Middle frontal gyrus (tissue), 1 donor: ENCODE measurements at regions not wholly inside any gene's neighbourhood (a gene's known extent, or its start where the extent isn't known, plus 50 kb on each side); places are given as distances from the start of the nearest gene placed in this dataset.

Experiments used
- DNase-seq: peaks from one replicate; pipeline ENCODE4 v3.0.0-alpha.2; 2015; ENCODE audit warnings: low spot score; ENCODE audit errors: extremely low spot score

- DNase-seq = no peak
Measured at GRCh38 chr3:106797461-106797860, 579.8 kb upstream of the CCDC54 start.

- no peak for DNase-seq
Measured at GRCh38 chr3:106805625-106806024, 571.6 kb upstream of the CCDC54 start.

DNA sequence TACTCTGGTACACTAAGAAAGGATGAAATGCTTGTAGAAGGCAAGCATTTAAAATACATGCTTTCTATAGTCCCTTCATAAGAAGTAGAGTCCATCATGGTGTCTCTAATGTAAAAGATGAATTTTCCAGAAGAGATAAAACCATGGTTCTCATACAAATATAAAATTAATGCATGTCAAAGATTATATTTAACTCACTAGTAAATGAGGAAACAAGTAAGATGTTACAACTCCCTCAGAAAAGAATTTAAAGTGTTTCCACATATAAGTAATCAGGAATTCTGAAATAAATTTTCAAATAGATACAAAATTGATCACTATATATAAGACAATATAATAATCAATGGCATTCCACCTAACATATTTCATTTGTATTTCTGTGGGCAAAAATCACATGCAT, 570.3 kb upstream of the CCDC54 start:
- no peak for DNase-seq

DNA sequence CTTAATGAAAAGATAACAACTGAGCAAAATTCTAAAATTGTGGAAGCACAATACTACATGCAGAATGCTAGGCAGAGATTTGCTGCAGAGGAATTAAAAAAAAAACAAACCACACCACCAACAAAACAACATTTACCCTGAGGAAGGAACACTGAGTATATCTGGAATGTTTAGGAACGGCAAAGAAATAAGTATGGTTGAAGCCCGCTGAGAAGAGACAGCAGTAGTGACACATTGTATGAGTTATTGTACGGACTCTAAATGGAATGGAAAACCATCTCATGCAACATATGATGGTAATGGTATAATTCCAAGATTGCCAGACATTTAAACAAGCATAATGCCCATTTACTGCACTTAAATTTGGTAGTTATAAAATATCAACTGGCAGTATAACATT, 568.2 kb upstream of the CCDC54 start:
- DNase-seq = no peak

DNA sequence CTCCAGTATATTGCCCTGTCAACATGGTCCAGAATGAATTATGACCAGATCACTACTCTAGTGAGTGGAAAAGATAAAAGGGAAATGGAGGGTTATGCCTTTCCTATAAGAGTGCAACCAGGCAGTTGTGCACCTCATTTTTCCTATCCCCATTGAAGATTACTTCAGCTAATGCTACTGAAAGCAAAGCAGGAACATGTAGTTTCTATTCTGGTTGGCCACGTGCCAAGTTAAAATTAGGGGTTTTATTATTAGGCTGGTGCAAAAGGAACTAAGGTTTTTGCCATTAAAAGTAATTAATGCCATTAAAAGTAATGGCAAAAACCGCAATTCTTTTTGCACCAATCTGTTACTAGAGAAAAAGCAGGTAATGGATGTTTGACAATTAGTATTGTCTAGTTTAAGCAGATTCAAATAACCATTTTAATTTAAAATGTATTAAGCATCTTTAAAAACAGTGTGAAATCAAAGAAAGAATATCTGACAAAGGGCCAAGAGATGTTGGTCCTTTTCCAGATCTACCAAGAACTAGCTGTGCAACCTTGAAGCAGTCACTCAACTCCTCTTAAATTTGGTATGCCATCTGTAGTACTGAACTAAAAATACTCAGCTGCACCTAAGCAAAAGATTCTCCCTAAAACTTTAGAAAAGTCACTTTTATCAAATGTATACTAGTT, 567.5 kb upstream of the CCDC54 start:
- no peak for DNase-seq

- DNase-seq = no peak
Measured at GRCh38 chr3:106810300-106810875, 566.9 kb upstream of the CCDC54 start.

DNA sequence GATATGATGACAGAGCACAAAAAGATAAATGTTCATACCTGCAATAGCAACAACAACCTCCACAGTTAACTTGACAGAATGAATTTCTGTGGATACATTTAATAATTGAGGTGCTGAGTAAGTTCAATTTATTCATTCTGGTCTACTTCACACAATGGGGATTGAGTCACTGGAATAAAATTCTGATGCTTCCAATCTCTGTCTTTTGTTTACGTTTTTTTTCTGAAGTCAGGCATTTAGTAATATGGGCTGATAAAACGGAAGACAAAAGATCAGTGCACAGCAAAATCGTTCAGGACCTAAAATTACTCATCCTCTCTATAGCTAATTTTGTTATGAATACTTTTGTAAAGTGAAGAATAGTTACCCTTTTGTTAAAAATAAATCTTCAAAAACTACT, 565.9 kb upstream of the CCDC54 start:
- DNase-seq = no peak

DNA sequence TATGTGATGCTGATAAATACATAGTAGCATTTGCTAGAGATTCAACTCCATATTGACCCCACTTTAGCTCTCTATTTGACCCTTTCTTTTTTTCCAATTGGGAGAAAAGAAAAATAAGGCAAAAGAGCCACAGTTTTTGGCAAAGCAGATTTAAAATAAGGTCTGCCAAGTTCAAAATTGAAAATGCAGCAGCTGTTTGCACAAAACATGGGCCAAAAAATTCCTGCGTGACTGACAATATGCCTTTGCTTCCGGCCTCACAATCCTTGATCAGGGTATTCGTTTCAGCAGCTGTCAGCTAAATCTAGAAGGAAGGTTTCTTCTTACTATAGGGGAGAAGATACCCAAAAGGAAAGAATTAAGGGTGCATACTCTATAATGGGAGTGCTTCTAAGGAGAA, 563.5 kb upstream of the CCDC54 start:
- no peak for DNase-seq

DNA sequence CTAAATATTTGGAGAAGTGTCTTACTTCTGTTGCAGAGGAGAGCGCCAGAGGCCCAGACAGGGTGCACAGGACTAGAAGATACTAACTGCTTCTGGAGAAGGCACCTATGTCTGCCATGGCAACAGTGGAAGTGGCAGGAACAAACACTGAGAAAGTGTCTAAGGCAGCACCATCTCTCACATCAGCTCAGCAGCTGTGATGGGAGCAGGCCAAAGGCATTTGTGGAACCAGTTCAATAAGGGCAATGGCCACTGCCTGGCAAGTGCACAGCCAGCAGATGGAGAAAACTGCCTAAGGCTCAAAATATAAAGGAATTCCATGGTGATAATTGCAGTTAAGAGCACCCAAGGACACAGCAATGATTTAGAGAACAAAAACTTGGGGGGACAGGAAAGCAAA, 563.0 kb upstream of the CCDC54 start:
- DNase-seq = no peak

GRCh38 chr3:106816838-106817237, 560.4 kb upstream of the CCDC54 start:
- no peak for DNase-seq

GRCh38 chr3:106817706-106818105, 559.5 kb upstream of the CCDC54 start:
- no peak for DNase-seq

- no peak for DNase-seq
Measured at GRCh38 chr3:106819440-106819839, 557.8 kb upstream of the CCDC54 start.

DNA sequence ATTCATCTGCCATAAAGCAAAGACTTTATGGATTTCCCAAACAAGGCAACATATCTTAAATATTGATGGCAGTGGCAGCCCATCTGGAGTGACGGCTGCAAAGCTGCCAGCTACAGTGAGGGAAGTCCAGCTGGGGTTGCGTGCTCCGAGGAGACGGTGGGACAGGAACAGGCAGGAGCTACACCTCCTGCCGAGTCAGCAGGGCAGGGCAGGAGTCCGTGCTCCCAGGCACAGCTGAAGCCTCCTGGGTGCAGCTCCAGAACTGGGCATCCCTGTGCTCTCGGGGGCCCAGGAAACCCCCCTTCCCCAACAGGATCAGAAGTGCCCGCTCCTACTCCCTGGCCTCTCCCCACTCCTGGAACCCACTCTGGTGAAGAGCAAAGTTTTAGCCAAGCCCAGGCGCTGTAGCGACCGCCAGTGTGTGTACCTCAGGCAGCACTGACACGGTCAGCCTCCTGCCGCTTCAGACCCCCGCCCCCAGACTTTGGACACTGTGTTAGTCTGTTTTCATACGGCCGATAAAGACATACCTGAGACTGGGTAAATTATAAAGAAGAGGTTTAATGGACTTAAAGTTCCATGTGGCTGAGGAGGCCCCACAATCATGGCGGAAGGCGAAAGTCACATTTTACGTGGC, 556.4 kb upstream of the CCDC54 start:
- DNase-seq = no peak

DNA sequence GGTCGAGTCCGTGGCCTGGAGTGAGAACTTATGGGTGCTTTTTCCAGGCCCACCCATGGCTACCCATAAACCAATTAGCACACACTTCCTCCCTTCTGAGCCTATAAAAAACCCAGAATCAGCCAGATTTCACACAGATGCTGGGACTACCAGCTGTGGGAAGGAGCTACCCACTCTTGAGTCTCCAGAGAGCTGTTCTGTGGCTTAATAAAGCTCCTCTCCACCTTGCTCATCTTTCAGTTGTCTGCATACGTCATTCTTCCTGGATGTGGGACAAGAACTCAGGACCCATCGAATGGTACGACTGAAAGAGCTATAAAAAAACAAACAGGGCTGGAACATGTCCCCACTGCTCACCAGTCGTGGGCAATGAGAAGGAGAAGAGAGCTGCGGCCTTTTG, 555.4 kb upstream of the CCDC54 start:
- DNase-seq = no peak

DNA sequence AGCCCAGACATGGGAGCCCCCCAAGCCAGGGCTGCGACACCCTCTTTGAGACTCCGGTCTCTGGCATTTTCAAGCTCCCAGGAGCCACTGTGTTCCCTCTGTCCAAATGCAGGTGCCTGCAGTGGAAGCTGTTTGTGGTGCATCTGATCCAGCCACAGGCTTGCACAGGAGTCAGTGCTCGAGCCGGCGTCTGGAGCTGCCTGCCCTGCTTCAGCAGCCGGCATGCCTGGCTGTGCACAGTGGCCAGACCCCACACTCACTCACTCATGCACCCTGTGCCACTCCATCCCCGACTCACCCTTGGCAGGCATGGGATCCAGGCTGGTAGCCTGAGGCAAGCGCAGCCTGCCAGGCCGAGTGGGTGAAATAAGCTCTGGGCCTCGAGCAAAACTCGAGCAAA, 555.0 kb upstream of the CCDC54 start:
- DNase-seq = no peak

- DNase-seq = no peak
Measured at GRCh38 chr3:106823701-106824100, 553.5 kb upstream of the CCDC54 start.

DNA sequence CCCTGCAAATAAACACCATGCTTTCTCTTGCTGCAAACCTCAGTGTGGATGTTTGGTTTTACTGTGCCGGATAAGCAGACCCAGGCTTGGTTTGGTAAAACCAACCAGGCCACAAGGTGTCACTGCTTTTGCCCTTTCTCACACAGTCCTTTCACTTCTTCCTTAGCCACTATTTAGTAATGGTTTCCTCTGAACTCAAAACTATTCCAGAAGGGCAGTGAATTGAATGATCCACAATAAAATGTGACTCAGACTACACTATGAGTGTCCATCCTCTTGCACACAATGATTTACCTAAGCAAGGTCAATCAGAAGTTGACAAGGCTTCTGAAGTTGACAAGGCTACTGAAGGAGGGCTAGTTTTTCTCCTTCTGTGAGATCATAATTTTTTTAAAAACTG, 552.4 kb upstream of the CCDC54 start:
- no peak for DNase-seq

- DNase-seq = no peak
Measured at GRCh38 chr3:106825962-106826605, 551.2 kb upstream of the CCDC54 start.

DNA sequence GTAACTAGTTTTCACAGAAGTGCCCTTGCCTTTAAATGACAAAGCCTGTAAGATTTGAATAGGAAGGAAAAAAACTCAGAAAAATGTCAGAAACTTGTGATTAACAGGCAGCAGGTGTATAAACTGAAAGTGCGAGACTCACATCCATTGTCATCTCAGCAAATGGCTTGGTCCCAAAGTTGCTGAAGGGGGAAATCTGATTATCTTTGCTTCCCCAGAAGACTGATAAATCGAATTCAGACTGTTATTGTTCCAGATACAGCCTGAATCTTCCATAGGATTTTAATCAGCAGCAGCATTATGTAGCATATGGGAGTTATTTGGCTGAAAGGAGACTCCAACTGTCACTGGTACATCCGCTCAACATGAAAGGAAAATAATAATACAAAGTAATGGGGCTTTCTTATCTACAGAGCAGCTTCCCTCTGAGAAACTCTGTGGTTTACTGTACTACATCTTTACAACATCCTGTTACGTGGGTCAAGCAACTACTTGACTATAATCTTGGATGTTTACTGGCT, 550.4 kb upstream of the CCDC54 start:
- DNase-seq = no peak

- DNase-seq = no peak
Measured at GRCh38 chr3:106827515-106828213, 549.6 kb upstream of the CCDC54 start.

DNA sequence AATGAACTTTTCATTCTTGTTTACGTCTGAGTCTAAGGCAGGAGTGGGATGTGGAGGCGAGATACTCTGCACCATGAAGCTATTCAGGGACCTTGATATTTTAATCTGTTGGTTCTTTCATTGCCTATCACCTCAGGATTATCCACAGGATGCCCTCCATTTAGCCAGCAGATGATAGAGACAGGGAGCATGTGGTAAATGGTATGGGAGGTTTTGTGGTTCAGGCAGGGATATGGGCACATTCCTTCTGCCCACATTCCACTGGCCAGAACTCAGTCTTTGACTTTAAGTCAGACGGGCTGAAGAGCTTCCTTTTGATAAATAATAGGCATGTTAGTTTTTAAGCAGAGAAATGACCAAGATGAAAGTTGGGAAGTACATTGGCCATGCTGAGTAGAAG, 548.0 kb upstream of the CCDC54 start:
- no peak for DNase-seq

DNA sequence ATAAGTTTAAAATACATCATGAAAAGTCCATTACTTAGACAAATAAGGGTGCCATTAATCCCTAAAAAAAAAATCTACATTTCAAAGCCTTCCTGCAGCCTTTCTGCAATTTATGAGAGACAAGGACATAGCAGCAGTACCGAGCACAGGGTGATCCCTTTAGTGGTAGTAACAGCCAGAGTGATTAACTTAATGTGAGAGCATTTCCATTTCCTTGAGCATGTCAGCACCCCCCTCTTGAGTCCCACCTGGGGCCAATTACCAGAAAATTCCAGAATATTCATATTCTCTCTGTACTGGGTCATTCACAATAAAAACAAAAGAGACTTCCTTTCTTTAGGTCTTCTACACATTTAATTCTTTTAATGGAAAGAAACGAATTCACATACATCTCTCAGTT, 546.9 kb upstream of the CCDC54 start:
- DNase-seq = no peak
